Osteocyte (in vitro differentiated cells): ENCODE measurements at regions not wholly inside any gene's neighbourhood (a gene's known extent, or its start where the extent isn't known, plus 50 kb on each side); places are given as distances from the start of the nearest gene placed in this dataset.

ENCODE experiments used
- DNase-seq: peaks from one replicate; pipeline ENCODE4 v3.0.0; 2021; ENCODE audit warnings: mixed read lengths; ENCODE audit not compliant: unreplicated experiment; ENCODE audit errors: extremely low spot score
- H3K27ac Mint-ChIP-seq: one replicate; pipeline ENCODE4 v1.8.0; 2021; ENCODE audit warnings: mild to moderate bottlenecking, mixed read lengths; ENCODE audit not compliant: unreplicated experiment
- H3K27me3 Mint-ChIP-seq: one replicate; pipeline ENCODE4 v1.8.0; 2021; ENCODE audit warnings: mixed read lengths; ENCODE audit not compliant: unreplicated experiment
- H3K36me3 Mint-ChIP-seq: one replicate; pipeline ENCODE4 v1.8.0; 2021; ENCODE audit warnings: mixed read lengths; ENCODE audit not compliant: unreplicated experiment
- H3K4me1 Mint-ChIP-seq: one replicate; pipeline ENCODE4 v1.8.0; 2021; ENCODE audit warnings: mixed read lengths; ENCODE audit not compliant: unreplicated experiment
- H3K4me3 Mint-ChIP-seq: one replicate; pipeline ENCODE4 v1.8.0; 2021; ENCODE audit warnings: mild to moderate bottlenecking, moderate library complexity, mixed read lengths; ENCODE audit not compliant: unreplicated experiment
- H3K9me3 Mint-ChIP-seq: one replicate; pipeline ENCODE4 v1.8.0; 2021; ENCODE audit warnings: mixed read lengths; ENCODE audit not compliant: unreplicated experiment
- CTCF ChIP-seq: fragments of 200-600 bp; sonication (generic); IDR thresholded peaks from 2 replicates; pipeline ENCODE4 v1.5.0; 2021; ENCODE audit warnings: antibody characterized with exemption, mild to moderate bottlenecking, moderate library complexity

- no peaks in the 10 kb centered on the region for H3K27me3 Mint-ChIP-seq
- no peak overlapping the region for H3K4me3 Mint-ChIP-seq
- H3K9me3 Mint-ChIP-seq = no peaks in the 10 kb centered on the region
- DNase-seq = no peak
- no peaks in the 10 kb centered on the region for H3K36me3 Mint-ChIP-seq
- peaks cover 16% of the 10 kb centered on the region for H3K4me1 Mint-ChIP-seq
- H3K27ac Mint-ChIP-seq = peak overlapping the region; percentile 76
- TF ChIP-seq CTCF = no peak
These were observed 1902.3 kb downstream of the NCAM2 start for GRCh38 chr21:22900490-22900889.

DNA sequence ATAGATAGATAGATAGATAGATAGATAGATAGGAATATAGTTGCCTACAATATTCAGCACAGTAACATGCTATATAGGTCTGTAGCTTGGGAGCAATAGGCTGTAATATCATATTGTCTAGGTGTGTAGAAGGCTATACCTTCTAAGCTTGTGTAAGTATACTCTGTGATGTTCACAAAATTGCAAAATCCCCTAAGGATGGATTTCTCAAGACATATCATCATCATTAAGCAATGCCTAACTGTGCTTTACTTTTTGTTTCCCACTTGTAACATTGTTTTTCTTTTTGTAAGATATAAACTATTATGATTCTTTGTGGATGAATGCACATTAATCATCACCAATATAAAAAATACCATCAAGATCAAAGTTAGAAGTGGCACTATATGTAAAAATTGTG lies 1905.6 kb downstream of the NCAM2 start:
- no peak overlapping the region for H3K27ac Mint-ChIP-seq
- H3K9me3 Mint-ChIP-seq = no peaks in the 10 kb centered on the region
- peaks cover 16% of the 10 kb centered on the region for H3K4me1 Mint-ChIP-seq
- TF ChIP-seq CTCF = no peak
- no peak overlapping the region for H3K4me3 Mint-ChIP-seq
- no peaks in the 10 kb centered on the region for H3K36me3 Mint-ChIP-seq
- no peaks in the 10 kb centered on the region for H3K27me3 Mint-ChIP-seq
- DNase-seq = no peak

- no peak for TF ChIP-seq CTCF
- Mint-ChIP-seq H3K4me1 (peaks cover 16% of the 10 kb centered on the region), H3K4me3 (no peak overlapping the region), H3K36me3 (no peaks in the 10 kb centered on the region), H3K27ac (no peak overlapping the region), H3K9me3 (no peaks in the 10 kb centered on the region), H3K27me3 (no peaks in the 10 kb centered on the region)
- no peak for DNase-seq
These were observed 1906.2 kb downstream of the NCAM2 start for GRCh38 chr21:22904385-22904784.

- H3K27me3 Mint-ChIP-seq = no peaks in the 10 kb centered on the region
- no peak overlapping the region for H3K27ac Mint-ChIP-seq
- H3K4me1 Mint-ChIP-seq = no peaks in the 10 kb centered on the region
- no peak for DNase-seq
- no peak for TF ChIP-seq CTCF
- H3K4me3 Mint-ChIP-seq = no peak overlapping the region
- H3K9me3 Mint-ChIP-seq = no peaks in the 10 kb centered on the region
- H3K36me3 Mint-ChIP-seq = no peaks in the 10 kb centered on the region
These were observed 1926.8 kb downstream of the NCAM2 start for GRCh38 chr21:22925032-22925431.

DNA sequence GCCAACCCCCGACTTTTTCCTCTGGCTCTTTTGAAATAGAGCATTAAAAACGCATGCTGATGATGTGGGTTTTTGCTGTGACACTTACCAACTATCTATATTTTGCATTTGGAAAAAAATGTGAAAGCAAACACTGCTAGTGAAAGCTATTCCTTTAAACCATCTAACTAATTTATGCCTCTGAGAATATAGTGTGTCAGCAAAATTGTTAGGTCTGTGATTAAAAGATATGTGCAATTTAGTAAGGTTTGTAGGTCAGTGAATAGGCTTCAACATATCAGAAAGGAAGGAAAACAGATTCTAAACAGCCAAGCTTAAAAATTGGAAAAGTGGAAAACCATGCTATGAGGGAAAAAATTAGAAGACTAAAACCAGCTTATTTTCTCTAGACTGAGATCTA lies 1929.3 kb downstream of the NCAM2 start:
- no peaks in the 10 kb centered on the region for H3K9me3 Mint-ChIP-seq
- no peak for DNase-seq
- no peak overlapping the region for H3K4me3 Mint-ChIP-seq
- H3K27me3 Mint-ChIP-seq = no peaks in the 10 kb centered on the region
- H3K27ac Mint-ChIP-seq = no peak overlapping the region
- H3K36me3 Mint-ChIP-seq = no peaks in the 10 kb centered on the region
- H3K4me1 Mint-ChIP-seq = no peaks in the 10 kb centered on the region
- TF ChIP-seq CTCF = no peak
